Endothelial cell of hepatic sinusoid (primary cell): ENCODE measurements at regions not wholly inside any gene's neighbourhood (a gene's known extent, or its start where the extent isn't known, plus 50 kb on each side); places are given as distances from the start of the nearest gene placed in this dataset.
"Not testable (repeated sequence)": the region's sequence is repeated elsewhere in the genome, so short reads cannot be mapped to it uniquely, and the experiment has no call there.

ENCODE experiments used
- in situ Hi-C: cut with HindIII; loops from 2 replicates; pipeline ENCODE4 v1.10.0; 2017; ENCODE audit warnings: low sequenced_read_pairs

- in situ Hi-C loops = no loop called here
Measured at GRCh38 chr6:155530219-155530834, 74.7 kb upstream of the NOX3 start.

DNA sequence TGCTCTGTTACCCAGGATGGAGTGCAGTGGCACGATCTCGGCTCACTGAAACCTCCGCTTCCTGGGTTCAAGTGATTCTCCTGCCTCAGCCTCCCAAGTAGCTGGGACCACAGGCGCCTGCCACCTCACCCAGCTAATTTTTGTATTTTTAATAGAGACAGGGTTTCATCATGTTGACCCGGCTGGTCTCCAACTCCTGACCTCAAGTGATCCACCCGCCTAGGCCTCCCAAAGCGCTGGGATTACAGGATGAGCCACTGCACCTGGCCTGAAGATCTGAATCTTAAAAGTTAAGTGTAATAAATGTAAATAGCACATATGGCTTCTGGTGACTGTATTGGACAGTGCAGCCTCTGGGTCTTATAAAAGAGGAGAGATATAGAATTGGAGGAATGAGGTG, 74.2 kb upstream of the NOX3 start:
- in situ Hi-C loops = not testable (repeated sequence)

GRCh38 chr6:155528982-155529453, 73.4 kb upstream of the NOX3 start:
- in situ Hi-C loops = no loop called here

GRCh38 chr6:155528335-155528734, 72.7 kb upstream of the NOX3 start:
- in situ Hi-C loops = no loop called here

GRCh38 chr6:155527443-155527842, 71.8 kb upstream of the NOX3 start:
- in situ Hi-C loops = no loop called here

- in situ Hi-C loops = loop anchor here (5.0 kb wide), 1 partner anchor 52 kb away; no protein-coding TSS in a partner anchor
Measured at GRCh38 chr6:155523821-155524651, 68.4 kb upstream of the NOX3 start.

DNA sequence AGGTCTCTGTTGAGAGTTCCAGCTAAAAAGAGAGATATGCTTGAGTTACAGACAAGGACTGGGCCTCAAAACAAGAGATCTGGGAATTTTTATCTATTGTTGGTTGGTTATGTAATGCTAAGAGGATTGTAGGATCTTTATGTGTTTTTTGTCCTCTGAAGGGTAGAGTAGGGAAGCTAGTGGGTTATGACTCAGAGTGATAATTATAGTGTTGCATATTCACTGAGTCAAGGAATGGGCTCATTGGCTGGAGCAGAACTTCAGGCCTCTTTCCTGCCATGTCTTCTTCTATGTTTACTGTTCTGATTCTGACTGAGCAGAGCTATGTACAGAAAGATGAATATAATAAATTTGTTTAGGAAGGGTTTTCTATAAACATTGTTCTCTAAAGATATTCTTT, 66.1 kb upstream of the NOX3 start:
- in situ Hi-C loops = loop anchor here (5.0 kb wide), 1 partner anchor 49 kb away; no protein-coding TSS in a partner anchor

GRCh38 chr6:155520078-155520477, 64.4 kb upstream of the NOX3 start:
- in situ Hi-C loops = loop anchor here (5.0 kb wide), 1 partner anchor 48 kb away; no protein-coding TSS in a partner anchor

GRCh38 chr6:155519176-155519738, 63.6 kb upstream of the NOX3 start:
- in situ Hi-C loops = no loop called here

DNA sequence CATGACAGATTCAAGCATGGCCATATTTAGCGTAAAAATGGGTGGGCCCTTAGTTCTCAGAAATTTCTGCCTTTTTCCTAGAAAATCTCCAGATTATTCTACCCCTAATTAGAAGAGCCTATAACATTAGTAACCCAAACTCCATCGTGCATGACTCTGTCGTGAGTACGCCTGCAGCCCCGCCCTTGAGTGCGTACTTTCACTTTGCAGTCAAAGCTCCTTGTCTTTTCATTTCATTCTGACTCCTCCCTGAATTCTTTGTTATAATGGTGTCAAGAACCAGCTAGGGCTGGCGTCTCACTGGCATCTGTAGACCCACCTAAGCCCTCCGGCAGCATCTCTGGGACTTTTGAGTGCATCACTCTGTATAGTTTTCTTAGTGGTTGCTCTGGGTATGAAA, 61.7 kb upstream of the NOX3 start:
- in situ Hi-C loops = no loop called here

DNA sequence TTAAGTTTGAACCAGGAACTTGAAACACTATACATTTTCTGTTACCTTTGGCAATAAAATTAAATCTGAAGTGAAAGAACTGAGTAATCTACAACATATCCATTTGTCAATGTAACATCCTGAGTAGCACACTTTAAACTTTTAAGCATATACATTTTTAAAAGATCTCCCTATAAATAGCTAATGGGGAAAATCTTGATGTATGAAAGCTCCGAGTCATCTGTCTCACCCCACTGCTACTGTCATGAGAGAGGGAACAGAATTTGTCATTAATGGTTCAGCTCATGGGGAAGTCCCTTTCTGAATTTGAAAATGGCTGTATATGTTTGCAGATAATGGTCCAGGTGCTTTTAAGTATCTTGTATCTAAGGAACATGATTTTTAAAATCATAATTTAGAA, 55.2 kb upstream of the NOX3 start:
- in situ Hi-C loops = no loop called here

DNA sequence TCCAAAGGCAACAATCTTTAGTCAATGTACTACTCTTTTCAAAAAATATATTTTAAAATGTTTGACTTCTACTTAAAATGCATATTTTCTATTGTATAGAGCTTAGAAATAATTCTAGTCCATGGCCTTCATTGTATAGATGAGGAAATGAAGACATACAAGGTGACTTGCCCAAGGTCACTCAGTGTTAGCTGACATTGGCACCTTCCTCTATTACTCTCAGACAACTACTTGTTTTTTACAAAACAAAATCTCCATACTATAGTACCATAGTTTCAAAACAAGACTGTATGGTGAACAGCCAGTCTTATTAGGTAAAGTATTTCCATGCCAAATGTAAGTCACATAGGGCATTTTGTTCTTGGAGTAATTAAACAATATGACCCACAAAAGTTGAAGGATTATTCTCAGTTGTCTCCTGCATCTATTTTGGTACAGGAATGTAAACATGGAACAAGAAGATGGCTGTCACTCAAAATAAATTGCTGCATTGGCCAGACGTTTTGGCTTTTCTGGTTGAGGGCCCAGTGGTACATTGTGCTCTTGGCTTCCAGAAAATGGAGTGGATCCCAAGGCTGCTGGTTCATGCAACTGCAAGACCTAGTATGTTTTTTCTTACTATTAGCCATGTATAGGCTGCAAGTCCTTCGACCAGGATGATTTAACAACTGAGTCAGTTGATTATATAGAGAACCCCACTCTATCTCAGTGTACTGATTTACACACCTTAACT, 54.3 kb upstream of the NOX3 start:
- in situ Hi-C loops = no loop called here

- in situ Hi-C loops = no loop called here
Measured at GRCh38 chr6:155505608-155505989, 50.0 kb upstream of the NOX3 start.
